HG02588 (cell line): ENCODE measurements at regions not wholly inside any gene's neighbourhood (a gene's known extent, or its start where the extent isn't known, plus 50 kb on each side); places are given as distances from the start of the nearest gene placed in this dataset.
"Not testable (repeated sequence)": the region's sequence is repeated elsewhere in the genome, so short reads cannot be mapped to it uniquely, and the experiment has no call there.

Experiments
- ATAC-seq: cut with Tn5 transposase; IDR thresholded peaks from one replicate; pipeline ENCODE4 v1.9.1; 2021; ENCODE audit warnings: mild to moderate bottlenecking, moderate library complexity; ENCODE audit not compliant: unreplicated experiment

- no peak for ATAC-seq
These were observed 946.8 kb upstream of the SOX9 start for GRCh38 chr17:71173991-71174390.

GRCh38 chr17:71176331-71176730 lies 944.5 kb upstream of the SOX9 start:
- no peak for ATAC-seq

- no peak for ATAC-seq
These were observed 943.8 kb upstream of the SOX9 start for GRCh38 chr17:71176928-71177443.

- no peak for ATAC-seq
These were observed 939.9 kb upstream of the SOX9 start for GRCh38 chr17:71180801-71181385.

GRCh38 chr17:71183066-71183660 lies 937.7 kb upstream of the SOX9 start:
- no peak for ATAC-seq

- ATAC-seq: no peak
These were observed 936.1 kb upstream of the SOX9 start for GRCh38 chr17:71184716-71185115.

- ATAC-seq: no peak
These were observed 933.5 kb upstream of the SOX9 start for GRCh38 chr17:71187145-71187878.

GRCh38 chr17:71188811-71189492 lies 931.9 kb upstream of the SOX9 start:
- no peak for ATAC-seq

- ATAC-seq: no peak
These were observed 931.4 kb upstream of the SOX9 start for GRCh38 chr17:71189493-71189831.

GRCh38 chr17:71192039-71192555 lies 928.7 kb upstream of the SOX9 start:
- no peak for ATAC-seq

- no peak for ATAC-seq
These were observed 928.0 kb upstream of the SOX9 start for GRCh38 chr17:71192848-71193247.

- no peak for ATAC-seq
These were observed 920.2 kb upstream of the SOX9 start for GRCh38 chr17:71200597-71200996.

GRCh38 chr17:71201639-71202038 lies 919.2 kb upstream of the SOX9 start:
- no peak for ATAC-seq

GRCh38 chr17:71202449-71202848 lies 918.4 kb upstream of the SOX9 start:
- ATAC-seq: no peak

GRCh38 chr17:71203953-71204352 lies 916.9 kb upstream of the SOX9 start:
- ATAC-seq: no peak

GRCh38 chr17:71205951-71206350 lies 914.9 kb upstream of the SOX9 start:
- not testable (repeated sequence) for ATAC-seq

GRCh38 chr17:71208111-71208704 lies 912.6 kb upstream of the SOX9 start:
- ATAC-seq: no peak

GRCh38 chr17:71213936-71214335 lies 906.9 kb upstream of the SOX9 start:
- no peak for ATAC-seq

- no peak for ATAC-seq
These were observed 903.1 kb upstream of the SOX9 start for GRCh38 chr17:71217769-71218168.

- ATAC-seq: no peak
These were observed 895.8 kb upstream of the SOX9 start for GRCh38 chr17:71224824-71225575.
